ENCODE measurements at regions not wholly inside any gene's neighbourhood (a gene's known extent, or its start where the extent isn't known, plus 50 kb on each side); places are given as distances from the start of the nearest gene placed in this dataset.

DNA sequence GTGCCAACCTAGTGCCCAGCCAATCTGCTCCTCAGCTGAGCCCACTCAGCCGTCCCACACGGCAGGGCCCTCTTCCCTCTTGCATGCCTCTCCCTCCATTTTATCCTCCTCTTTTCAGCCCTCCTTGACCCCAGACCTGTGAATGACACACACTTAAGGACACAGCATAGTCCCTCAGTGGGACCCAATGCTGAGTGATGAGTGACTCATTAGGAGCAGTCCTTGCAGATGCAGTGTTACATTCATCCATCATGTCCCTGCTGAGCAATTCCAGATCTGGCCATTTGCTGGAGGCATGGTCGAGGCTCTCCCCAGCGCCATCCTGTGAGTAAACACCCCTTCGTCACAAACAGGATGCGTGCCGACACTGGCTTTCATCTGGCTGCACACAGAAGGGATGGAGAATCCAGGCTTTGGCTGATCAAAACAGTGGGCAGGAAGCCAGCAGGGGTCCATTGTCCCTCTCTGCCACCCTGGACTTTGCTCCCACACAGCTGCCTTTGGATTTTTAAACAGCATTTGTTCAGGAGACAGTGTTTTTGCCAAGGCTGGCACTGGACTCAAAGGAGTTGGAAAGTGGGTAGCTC, 122.6 kb downstream of the AXIN2 start:
- no peak for DNase-seq (ENCODE audit: low spot score)
- H3K36me3 ChIP-seq (ENCODE audit: insufficient read depth): no peaks in the 10 kb centered on the region
- no peaks in the 10 kb centered on the region for H3K9me2 ChIP-seq (ENCODE audit: insufficient read depth)
- H3K79me2 ChIP-seq (replicated peaks; ENCODE audit: insufficient read depth): no peaks in the 10 kb centered on the region
- Mint-ChIP-seq H3K9me3 (no peaks in the 10 kb centered on the region), H3K4me3 (no peak overlapping the region), H3K27ac (no peak overlapping the region), H3K4me1 (peaks cover 5% of the 10 kb centered on the region; the same call in 2 of the 3 replicates), H3K27me3 (ENCODE audit: insufficient read depth, low read depth, poor library complexity) (no peaks in the 10 kb centered on the region), H3K36me3 (ENCODE audit: low read depth) (no peaks in the 10 kb centered on the region; the same call in 2 of the 3 replicates)
- peak overlapping the region; percentile 66; the same call in 1 of the 2 replicates for H2AFZ ChIP-seq
- no peaks in the 10 kb centered on the region for H3F3A ChIP-seq (replicated peaks; ENCODE audit: low read depth)
- no peak overlapping the region for H3K4me2 ChIP-seq
- no peak overlapping the region for H3K27ac ChIP-seq (ENCODE audit: low read depth)
- H3K4me3 ChIP-seq: no peak overlapping the region
- ATAC-seq: no peak
- no peaks in the 10 kb centered on the region for H4K20me1 ChIP-seq (replicated peaks; ENCODE audit: insufficient read depth)
- H3K4me1 ChIP-seq (ENCODE audit: insufficient read depth): no peaks in the 10 kb centered on the region
- no peaks in the 10 kb centered on the region for H3K27me3 ChIP-seq (ENCODE audit: insufficient read depth)
- no peak for TF ChIP-seq EZH2phosphoT487 (IDR thresholded peaks at IDR 0.05; ENCODE audit: unreplicated experiment)
- TF ChIP-seq, protein P1, sequence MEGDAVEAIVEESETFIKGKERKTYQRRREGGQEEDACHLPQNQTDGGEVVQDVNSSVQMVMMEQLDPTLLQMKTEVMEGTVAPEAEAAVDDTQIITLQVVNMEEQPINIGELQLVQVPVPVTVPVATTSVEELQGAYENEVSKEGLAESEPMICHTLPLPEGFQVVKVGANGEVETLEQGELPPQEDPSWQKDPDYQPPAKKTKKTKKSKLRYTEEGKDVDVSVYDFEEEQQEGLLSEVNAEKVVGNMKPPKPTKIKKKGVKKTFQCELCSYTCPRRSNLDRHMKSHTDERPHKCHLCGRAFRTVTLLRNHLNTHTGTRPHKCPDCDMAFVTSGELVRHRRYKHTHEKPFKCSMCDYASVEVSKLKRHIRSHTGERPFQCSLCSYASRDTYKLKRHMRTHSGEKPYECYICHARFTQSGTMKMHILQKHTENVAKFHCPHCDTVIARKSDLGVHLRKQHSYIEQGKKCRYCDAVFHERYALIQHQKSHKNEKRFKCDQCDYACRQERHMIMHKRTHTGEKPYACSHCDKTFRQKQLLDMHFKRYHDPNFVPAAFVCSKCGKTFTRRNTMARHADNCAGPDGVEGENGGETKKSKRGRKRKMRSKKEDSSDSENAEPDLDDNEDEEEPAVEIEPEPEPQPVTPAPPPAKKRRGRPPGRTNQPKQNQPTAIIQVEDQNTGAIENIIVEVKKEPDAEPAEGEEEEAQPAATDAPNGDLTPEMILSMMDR (conservative IDR thresholded peaks at IDR 0.05; ENCODE audit: low read depth in 2 of 2): no peak
- TF ChIP-seq EZH2 (IDR thresholded peaks at IDR 0.05; ENCODE audit: low read depth, unreplicated experiment): no peak
- no peak for TF ChIP-seq STAT1 (IDR thresholded peaks at IDR 0.05; ENCODE audit: unreplicated experiment)
- TF ChIP-seq, protein P2, sequence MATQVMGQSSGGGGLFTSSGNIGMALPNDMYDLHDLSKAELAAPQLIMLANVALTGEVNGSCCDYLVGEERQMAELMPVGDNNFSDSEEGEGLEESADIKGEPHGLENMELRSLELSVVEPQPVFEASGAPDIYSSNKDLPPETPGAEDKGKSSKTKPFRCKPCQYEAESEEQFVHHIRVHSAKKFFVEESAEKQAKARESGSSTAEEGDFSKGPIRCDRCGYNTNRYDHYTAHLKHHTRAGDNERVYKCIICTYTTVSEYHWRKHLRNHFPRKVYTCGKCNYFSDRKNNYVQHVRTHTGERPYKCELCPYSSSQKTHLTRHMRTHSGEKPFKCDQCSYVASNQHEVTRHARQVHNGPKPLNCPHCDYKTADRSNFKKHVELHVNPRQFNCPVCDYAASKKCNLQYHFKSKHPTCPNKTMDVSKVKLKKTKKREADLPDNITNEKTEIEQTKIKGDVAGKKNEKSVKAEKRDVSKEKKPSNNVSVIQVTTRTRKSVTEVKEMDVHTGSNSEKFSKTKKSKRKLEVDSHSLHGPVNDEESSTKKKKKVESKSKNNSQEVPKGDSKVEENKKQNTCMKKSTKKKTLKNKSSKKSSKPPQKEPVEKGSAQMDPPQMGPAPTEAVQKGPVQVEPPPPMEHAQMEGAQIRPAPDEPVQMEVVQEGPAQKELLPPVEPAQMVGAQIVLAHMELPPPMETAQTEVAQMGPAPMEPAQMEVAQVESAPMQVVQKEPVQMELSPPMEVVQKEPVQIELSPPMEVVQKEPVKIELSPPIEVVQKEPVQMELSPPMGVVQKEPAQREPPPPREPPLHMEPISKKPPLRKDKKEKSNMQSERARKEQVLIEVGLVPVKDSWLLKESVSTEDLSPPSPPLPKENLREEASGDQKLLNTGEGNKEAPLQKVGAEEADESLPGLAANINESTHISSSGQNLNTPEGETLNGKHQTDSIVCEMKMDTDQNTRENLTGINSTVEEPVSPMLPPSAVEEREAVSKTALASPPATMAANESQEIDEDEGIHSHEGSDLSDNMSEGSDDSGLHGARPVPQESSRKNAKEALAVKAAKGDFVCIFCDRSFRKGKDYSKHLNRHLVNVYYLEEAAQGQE (IDR thresholded peaks at IDR 0.05; ENCODE audit: unreplicated experiment): no peak
- no peak for TF ChIP-seq POLR2AphosphoS5 (IDR thresholded peaks at IDR 0.05; ENCODE audit: low read depth)
- no peak for TF ChIP-seq NANOG (IDR thresholded peaks at IDR 0.05; ENCODE audit: borderline replicate concordance)
- no peak for TF ChIP-seq ZNF114 (CRISPR knock-in tag; IDR thresholded peaks at IDR 0.05)
- TF ChIP-seq, protein P3, sequence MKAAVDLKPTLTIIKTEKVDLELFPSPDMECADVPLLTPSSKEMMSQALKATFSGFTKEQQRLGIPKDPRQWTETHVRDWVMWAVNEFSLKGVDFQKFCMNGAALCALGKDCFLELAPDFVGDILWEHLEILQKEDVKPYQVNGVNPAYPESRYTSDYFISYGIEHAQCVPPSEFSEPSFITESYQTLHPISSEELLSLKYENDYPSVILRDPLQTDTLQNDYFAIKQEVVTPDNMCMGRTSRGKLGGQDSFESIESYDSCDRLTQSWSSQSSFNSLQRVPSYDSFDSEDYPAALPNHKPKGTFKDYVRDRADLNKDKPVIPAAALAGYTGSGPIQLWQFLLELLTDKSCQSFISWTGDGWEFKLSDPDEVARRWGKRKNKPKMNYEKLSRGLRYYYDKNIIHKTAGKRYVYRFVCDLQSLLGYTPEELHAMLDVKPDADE (IDR thresholded peaks at IDR 0.05): no peak
- no peak for TF ChIP-seq CREB1 (CRISPR knock-in tag; IDR thresholded peaks at IDR 0.05; ENCODE audit: low read depth)
- TF ChIP-seq ZNF331 (CRISPR knock-in tag; IDR thresholded peaks at IDR 0.05; ENCODE audit: low read depth): no peak
- TF ChIP-seq, protein P4, sequence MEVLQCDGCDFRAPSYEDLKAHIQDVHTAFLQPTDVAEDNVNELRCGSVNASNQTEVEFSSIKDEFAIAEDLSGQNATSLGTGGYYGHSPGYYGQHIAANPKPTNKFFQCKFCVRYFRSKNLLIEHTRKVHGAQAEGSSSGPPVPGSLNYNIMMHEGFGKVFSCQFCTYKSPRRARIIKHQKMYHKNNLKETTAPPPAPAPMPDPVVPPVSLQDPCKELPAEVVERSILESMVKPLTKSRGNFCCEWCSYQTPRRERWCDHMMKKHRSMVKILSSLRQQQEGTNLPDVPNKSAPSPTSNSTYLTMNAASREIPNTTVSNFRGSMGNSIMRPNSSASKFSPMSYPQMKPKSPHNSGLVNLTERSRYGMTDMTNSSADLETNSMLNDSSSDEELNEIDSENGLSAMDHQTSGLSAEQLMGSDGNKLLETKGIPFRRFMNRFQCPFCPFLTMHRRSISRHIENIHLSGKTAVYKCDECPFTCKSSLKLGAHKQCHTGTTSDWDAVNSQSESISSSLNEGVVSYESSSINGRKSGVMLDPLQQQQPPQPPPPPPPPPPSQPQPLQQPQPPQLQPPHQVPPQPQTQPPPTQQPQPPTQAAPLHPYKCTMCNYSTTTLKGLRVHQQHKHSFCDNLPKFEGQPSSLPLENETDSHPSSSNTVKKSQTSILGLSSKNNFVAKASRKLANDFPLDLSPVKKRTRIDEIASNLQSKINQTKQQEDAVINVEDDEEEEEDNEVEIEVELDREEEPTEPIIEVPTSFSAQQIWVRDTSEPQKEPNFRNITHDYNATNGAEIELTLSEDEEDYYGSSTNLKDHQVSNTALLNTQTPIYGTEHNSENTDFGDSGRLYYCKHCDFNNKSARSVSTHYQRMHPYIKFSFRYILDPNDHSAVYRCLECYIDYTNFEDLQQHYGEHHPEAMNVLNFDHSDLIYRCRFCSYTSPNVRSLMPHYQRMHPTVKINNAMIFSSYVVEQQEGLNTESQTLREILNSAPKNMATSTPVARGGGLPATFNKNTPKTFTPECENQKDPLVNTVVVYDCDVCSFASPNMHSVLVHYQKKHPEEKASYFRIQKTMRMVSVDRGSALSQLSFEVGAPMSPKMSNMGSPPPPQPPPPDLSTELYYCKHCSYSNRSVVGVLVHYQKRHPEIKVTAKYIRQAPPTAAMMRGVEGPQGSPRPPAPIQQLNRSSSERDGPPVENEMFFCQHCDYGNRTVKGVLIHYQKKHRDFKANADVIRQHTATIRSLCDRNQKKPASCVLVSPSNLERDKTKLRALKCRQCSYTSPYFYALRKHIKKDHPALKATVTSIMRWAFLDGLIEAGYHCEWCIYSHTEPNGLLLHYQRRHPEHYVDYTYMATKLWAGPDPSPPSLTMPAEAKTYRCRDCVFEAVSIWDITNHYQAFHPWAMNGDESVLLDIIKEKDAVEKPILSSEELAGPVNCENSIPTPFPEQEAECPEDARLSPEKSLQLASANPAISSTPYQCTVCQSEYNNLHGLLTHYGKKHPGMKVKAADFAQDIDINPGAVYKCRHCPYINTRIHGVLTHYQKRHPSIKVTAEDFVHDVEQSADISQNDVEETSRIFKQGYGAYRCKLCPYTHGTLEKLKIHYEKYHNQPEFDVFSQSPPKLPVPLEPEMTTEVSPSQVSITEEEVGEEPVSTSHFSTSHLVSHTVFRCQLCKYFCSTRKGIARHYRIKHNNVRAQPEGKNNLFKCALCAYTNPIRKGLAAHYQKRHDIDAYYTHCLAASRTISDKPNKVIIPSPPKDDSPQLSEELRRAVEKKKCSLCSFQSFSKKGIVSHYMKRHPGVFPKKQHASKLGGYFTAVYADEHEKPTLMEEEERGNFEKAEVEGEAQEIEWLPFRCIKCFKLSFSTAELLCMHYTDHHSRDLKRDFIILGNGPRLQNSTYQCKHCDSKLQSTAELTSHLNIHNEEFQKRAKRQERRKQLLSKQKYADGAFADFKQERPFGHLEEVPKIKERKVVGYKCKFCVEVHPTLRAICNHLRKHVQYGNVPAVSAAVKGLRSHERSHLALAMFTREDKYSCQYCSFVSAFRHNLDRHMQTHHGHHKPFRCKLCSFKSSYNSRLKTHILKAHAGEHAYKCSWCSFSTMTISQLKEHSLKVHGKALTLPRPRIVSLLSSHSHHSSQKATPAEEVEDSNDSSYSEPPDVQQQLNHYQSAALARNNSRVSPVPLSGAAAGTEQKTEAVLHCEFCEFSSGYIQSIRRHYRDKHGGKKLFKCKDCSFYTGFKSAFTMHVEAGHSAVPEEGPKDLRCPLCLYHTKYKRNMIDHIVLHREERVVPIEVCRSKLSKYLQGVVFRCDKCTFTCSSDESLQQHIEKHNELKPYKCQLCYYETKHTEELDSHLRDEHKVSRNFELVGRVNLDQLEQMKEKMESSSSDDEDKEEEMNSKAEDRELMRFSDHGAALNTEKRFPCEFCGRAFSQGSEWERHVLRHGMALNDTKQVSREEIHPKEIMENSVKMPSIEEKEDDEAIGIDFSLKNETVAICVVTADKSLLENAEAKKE (CRISPR knock-in tag; IDR thresholded peaks at IDR 0.05): no peak
- TF ChIP-seq JUNB (IDR thresholded peaks at IDR 0.05; ENCODE audit: unreplicated experiment): no peak
